ENCODE measurements at regions not wholly inside any gene's neighbourhood (a gene's known extent, or its start where the extent isn't known, plus 50 kb on each side); places are given as distances from the start of the nearest gene placed in this dataset.

DNA sequence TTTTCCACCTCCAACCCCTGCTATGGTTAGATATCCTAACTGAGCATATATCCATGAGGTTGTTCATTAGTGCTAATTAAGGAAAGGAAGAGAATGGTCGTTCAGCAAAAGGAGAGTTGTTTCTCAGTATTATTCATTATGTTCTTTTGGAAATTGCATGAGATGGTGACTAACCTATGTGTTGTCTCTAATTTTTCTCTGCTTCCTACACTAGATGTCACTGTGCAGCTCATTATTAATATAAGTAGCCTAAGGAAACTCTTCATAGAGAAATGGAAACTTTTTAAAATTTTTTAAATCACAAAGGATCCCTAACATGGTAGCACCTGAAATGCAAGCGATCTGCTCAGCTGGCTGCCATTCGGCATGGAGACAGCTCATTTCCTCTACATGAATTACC is 67.7 kb upstream of the FAM9A start:
- DNase-seq, result no peak

DNA sequence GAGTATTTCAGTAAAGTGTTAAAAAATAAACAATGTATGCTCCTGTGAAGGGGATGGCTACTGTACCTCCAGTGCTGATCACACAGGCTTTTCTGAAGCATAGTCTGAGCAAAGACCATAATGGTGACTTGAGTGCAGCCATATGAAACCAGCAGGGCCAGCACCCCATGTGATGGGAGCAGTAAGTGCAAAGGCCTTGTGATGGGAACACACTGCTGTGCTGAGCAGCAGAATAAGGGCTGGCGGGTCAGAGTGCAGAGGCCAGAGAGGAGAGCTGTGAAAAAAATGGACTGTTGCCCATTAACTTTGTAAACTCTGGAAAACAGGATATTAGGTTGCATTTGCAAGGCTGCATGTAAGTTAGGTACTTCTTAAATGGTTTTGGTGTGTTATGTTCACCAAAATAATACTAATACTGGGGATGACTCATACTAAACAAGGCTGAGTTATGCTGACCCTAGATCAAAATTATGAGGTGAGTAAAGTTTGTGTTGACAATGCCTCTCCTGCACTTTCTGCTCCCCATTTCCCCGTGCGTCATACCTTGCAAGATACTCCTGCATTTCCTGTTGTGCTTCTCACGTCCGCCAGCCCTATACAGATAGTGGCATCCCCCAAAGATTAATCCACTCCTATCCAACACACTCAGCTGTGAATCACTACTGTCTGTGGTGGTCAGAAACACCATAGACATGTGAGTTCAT is 67.0 kb upstream of the FAM9A start:
- DNase-seq, result no peak

DNA sequence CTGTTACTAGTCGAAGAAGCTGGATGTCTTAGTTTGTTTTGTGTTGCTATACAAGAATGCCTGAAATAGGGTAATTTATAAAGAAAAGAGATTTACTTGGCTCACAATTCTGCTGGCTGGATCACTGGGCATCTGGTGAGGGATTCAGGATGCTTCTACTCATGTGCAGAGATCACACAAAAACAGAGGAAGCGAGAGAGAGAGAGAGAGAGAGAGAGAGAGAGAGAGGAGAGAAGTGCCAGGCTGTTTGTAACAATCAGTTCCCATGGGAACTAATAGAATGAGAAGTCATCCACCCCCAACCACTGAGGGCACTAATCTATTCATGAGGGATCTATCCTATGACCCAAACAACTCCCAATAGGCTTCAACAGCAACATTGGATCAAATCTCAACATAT is 66.2 kb upstream of the FAM9A start:
- no peak for DNase-seq

DNA sequence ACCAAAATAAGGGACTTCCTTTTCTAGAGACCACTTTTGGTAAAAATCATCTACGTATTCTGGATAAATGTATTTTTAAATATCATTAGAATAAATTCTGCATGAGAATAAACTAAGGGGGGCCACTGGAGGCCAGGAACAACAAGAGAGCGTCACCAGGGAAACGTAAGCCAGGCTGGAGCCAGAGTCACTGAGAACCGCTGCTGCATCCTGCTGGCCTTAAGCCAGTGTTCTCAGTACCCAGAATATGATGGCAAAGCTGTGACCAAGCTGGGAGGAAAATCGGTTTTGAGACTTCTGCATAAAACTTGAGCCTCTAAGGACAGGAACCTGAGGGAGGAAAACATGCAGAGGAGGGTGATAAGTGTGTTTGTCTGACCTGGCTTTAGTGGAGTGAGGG is 63.0 kb upstream of the FAM9A start:
- DNase-seq, result peak; percentile 35

DNA sequence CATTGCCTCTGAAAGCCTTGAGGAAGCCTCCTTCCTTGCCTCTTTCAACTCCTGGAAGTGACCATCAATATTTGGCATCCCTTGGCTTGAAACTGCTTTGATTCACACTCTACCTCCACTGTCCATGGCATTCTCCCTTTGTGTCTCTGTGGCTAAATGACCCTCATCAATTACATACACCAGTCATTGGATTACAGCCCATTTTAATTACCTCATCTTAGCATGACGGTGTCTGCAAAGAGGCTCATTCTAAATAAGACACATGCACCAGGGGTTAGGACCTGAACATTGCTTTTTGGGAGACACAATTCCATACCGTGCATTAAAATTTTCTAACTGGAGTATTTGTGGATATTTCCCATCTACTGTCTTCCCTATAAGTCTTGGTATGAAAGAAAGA is 60.7 kb upstream of the FAM9A start:
- DNase-seq, result no peak

DNA sequence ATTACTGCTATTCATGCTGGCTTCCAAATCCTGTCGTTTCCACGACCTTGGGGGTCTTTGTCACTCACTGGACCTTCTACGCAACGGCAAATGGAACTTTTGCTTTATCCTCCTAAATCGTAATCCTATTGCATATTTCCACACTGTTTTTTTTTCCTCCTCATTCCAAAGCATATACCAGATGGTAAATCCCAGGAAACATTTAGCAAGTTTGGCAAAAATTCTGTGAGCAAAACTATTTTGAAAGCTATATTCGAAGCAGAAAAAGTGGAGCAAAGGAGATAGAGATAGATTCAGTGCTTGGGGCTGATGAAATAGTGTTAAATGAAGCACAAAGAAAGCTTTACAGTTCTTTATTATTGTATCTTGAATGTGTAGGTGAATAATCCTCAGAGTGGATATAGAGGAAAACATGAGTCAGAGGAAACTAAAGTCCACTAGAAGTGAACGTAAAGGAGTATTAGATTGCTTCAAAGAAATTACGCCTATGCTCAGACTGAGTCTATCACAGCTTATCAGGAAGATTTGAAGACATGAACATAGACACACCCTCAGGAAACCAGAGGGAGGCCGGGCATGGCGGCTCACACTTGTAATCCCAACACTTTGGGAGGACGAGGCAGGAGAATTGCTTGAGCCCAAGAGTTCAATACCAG is 50.2 kb upstream of the FAM9A start:
- DNase-seq, result no peak
